NCI-H2227 treated with DMSO at 0.1 percent for 48 hours (cell line): ENCODE measurements at regions not wholly inside any gene's neighbourhood (a gene's known extent, or its start where the extent isn't known, plus 50 kb on each side); places are given as distances from the start of the nearest gene placed in this dataset.
"Not testable (repeated sequence)": the region's sequence is repeated elsewhere in the genome, so short reads cannot be mapped to it uniquely, and the experiment has no call there.

ENCODE experiments used
- DNase-seq: peaks from one replicate; lab custom pipeline; 2025; lab: John Stamatoyannopoulos, UW

DNA sequence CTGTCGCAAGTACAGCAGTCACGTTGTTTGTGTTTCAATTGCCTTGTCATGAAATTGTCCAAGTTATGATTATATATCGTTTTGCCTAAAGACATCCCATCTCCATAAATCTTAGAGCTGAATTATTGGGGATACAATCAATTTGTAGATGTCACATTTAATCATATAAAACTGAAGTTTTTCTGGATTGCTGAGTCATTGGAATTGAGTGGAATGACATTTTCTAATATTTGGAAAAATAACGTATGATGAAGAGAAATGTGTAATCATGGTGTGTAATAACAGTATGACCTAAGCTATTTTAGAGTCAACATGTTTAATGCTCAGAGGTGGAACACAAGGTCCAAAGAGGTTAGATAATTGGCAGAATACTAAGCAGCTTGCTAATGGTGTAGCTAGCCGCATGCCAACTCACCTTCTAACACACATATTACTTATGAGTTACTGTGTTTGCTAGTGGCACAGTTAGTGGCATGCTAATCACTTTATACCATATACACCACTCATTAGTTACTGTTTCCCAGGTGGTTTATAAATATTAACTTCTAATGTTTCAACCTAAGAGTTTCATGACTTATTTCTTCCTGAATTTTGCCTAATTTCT lies 473.1 kb upstream of the GRAMD2B start:
- no peak for DNase-seq

DNA sequence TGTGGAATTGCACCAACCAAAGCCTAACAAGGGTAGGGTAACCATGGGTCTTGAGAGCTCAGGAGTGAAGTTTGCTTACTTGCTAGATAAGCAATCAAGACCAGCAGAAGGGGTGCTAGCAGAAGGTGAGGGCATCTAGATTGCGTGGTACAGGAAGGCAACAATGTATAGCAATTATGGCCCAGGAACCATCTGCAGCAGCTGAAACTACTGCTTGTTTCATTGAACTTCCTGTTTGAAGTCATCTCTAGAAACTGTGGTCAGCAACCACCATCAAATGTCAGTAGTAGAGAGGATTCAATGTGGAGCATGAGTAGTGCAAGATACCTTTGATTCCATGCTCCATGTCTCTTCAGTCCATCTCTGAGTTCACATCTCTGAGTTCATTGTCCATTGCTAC lies 462.1 kb upstream of the GRAMD2B start:
- DNase-seq = no peak

DNA sequence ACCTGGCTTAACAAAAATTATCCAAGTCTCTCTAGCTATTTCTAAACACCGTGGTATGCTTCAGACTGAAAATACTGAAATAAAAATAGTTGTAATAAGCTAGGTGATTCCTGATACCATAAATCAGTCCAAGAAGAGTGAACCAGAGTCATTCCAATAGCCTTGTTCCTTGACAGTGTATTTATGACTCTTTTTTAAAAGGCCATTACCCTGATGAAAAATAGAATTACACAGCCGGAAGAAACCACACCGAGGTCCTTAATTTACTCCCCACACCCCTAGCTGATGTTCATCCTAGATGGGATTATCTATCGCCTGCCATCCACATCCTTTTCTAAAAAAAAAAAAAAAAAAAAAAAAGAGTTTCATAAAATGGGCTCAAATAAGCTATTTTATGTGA lies 457.6 kb upstream of the GRAMD2B start:
- no peak for DNase-seq

DNA sequence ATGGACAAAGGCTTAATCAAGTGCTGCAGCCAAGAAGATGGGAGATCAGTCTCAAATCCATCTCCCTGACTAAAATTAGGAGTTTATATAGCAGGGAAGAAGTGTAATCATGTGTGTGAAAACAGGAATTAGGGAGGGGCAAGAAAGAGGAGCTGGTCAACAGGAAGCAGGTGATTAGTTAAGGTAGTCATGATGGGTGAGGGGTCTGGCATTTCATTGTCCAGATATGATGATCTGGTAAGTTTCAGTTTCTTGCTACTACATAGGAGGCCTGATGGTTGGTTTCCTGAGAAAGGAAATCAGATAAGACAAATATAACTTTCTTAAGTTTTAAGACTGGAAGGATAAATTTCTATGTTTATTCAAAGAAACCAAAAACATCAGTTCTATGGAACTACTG lies 455.6 kb upstream of the GRAMD2B start:
- DNase-seq = no peak

DNA sequence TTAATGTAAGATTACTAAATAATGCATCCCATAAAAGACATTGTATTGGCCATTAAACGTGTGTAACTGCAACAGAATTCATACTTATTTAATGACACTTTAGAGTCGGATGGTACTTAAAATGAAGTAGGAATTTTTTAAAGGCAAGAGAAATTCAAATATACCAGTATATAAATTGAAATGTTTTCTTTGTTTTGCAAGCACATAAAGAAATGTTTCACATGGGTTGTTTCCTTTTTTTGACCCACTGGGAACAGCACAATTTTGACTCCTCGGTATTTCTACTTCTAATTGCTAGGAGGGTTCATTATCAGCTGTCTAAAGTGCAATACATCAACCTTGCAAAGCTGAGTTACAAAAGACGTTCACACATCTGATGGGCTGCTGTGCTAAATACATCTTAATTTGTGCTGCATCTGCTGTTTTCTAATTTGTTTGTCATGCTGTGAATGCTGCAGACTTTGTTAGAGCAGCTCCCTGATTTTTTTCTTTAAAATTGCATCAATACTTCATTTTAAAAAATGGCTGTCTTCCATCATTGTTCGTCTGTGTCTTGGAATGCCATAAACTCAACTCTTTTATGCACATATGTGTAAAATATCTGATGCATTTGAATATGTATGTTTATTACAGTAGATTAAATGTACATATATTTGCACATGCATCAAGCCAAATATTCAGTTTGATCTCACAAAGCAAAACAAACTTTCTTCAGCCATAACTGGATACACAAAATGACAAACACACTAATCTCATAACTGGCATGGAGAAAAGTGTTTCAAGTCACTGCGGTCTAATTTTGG lies 454.0 kb upstream of the GRAMD2B start:
- DNase-seq = no peak

DNA sequence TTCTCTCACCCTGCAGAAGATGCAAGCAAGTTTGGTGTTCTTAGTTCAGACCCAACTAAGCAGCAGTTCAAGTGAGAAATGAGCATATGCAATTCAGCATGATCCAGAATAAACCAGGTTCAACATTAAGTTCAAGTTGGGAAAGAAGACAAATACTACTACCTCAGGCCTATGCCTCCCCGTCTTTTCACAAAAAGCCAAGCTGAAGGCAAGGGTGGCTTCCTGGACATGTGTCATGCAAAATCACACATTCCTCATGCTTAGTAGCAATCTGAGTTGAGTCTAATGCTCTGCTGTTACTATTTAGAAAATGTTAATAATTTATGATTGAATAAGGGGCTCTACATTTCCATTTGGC lies 453.4 kb upstream of the GRAMD2B start:
- no peak for DNase-seq

DNA sequence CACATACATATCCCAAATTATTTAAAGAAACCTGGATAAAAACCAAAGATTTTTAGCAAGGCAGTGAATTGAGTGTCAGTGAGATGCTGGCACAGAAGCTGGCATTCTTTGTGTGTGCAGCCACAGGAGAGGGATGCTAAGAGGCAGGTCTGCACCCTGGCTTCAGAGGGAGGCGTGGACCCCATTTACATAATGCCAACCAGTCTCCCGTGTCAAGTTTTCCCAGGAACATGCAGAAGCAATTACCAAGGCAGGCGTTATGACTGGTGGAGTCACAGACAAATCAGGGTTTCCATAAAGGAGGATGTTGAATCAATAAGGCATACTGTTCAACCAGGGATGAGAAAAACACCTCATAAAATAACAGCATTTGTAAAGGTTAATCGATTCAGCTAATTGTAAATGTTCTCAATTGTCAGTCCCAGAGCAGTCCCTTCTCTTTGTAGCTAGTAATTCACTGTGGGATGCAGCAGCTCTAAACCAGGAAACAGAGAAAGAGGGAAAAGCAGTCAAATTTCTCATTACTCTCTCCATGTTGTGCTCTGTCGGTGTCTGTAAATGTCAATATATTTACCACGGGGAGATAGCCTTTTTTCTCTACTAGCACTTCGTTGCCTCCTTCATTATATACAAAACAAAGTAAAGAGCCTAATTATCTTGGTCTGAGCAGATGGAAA lies 452.4 kb upstream of the GRAMD2B start:
- peak; percentile 21 for DNase-seq

DNA sequence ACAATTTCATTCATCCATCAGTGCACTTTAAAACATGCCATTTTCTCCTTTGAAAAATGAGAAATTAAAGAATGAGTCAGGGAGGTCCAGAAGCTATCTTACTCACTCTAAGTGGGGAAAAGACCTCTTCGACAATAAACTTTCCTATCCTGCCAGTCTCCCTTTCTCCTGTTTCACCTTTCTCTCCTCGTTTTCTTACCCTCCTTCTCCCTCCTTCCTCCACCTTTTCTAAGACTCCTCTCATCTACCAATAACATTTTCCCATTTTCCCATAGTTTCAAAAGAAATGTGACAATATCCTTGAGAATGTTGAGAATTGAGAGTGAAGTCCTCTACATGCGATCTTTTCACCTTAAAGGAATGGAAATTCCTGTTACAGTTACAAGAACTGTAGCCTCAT lies 450.5 kb upstream of the GRAMD2B start:
- no peak for DNase-seq

DNA sequence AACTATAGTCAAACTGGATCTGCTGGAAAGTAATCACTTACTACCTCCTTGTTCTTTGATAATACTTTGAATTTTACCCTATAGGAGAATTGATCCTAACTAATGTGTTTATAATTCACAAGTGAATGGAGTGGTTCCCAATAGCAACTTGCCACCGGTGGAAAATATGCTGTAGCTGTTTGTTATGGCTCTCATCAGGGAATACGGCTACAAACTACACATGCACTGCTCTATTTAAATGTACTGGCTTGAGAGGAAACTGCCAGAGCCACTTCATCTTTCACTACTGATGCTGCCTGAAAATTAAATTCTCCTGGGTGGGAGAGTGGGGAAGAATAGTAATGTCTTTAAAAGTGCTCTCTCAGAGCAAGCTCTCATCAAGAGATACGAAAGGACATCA lies 448.5 kb upstream of the GRAMD2B start:
- DNase-seq = no peak

DNA sequence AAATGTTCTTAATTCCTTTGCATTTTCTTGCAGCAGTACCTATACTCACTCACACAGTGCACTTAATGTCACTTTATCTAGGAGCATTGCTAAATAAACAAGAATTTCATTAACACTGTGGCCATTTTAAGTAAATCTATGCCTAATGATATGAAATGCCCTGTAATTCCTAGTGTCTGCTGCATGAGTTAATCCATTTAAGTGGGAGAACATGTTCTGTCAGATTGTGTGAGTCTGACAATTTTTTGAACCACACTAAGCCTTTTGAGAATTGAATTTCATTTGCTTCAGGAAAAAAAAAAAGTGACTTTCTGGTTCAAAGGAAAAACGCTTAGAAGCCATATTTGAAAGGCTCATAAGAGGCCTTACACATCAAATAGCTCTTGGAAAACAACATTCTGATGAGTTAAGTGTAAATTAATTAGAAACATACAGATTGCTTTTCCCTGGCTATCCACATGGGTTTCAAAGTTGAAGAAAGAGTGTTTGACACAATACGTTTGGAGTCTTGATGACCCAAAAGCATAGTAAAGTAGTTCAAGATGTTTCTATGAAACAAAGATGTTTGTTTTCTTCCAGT lies 446.7 kb upstream of the GRAMD2B start:
- DNase-seq = no peak

DNA sequence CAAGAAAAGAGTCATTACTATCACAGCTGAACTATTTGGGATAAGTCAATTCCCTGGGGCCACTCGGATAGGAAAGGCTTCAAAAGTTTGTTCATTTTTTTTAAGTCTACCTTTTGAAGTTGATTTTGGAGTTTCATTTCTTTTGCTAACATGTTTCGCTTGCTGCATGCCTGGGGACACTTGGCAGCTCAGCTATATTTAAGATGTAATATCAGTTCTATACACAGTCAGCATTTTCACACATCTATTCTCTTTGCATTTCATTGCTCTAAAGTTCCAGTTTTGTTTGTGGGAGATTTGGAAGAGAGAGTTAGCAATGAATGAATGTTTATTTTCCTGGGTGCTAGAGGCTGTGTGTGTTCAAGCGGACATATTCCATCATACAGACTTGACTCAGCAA lies 445.2 kb upstream of the GRAMD2B start:
- DNase-seq = no peak

DNA sequence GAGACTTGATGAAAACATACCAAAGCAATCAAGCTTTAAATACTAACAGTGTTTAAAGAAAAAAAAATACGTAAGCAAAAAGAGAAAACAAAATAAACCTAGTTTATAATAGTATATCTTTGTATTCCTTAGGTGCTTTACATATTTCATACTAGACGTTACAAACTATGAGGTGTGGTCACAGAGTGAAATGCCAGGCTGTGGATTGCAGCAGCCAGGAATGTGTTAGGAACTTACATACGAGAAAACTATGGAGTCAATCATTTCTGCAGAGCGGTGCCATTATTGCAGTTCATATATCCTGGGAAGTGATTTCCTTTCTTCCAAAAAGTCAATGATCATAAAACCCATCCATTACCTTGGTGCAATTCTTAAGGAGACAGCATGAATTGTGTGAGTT lies 443.6 kb upstream of the GRAMD2B start:
- DNase-seq = no peak

DNA sequence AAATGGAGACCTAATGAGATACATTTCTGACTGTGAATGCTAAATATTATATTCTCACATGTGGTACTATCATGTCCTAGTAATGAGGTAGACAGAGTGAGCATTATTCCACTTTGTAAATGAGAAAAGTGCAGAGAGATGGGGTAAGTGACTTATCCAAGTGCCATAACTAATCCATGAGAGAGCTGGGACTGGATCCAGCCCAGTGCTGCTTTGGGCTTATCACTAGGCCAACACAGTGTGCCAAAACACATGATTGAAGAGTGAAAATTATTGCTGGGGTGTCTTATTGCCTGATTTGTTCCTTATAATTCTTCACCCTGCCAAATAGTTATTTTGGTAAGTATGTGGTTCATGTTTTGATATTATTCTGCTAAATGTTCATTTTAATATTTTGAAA lies 442.2 kb upstream of the GRAMD2B start:
- no peak for DNase-seq

DNA sequence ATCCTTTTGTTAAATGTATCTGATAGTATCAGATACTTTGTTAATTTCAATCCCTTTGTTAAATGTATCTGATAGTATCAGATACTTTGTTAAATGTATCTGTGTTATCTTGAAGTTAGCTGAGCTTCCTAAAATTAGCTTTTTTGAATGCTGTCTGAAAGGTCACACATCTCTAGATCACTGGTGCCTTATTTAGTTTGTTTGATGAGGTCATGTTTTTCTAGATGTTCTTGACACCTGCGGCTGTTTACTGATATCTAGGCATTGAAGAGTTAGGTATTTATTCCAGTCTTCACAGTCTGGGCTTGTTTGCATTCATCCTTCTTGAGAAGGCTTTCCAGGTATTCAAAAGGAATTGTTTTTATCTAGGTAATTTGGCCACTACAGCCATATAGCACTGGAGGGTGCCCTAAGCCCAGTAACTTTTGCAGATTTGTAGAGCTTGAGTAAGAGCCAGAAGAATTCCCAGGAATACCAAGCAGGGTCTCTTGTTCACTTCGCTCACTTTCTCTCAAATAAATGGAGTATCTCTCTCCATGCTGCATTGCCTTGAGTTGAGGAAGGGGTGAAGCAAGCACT lies 435.4 kb upstream of the GRAMD2B start:
- no peak for DNase-seq

DNA sequence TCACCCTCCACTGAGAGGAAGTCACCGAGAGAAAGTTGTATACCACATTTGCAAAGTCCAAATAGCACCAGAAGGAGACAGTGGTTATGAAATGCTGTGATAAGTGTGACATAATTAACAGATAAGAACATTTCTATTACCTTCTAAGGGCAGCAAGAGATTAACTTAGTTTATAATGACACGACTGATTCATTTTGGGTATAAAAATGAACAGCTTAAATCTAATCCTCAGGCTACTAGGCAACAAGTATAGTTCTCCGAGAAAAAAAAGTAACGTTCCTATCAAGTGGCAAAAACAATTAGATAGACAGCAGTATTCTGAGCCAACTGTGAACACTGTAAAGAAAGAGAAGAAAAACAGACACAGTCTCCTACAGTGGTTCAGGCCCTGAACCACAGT lies 431.2 kb upstream of the GRAMD2B start:
- DNase-seq = no peak

DNA sequence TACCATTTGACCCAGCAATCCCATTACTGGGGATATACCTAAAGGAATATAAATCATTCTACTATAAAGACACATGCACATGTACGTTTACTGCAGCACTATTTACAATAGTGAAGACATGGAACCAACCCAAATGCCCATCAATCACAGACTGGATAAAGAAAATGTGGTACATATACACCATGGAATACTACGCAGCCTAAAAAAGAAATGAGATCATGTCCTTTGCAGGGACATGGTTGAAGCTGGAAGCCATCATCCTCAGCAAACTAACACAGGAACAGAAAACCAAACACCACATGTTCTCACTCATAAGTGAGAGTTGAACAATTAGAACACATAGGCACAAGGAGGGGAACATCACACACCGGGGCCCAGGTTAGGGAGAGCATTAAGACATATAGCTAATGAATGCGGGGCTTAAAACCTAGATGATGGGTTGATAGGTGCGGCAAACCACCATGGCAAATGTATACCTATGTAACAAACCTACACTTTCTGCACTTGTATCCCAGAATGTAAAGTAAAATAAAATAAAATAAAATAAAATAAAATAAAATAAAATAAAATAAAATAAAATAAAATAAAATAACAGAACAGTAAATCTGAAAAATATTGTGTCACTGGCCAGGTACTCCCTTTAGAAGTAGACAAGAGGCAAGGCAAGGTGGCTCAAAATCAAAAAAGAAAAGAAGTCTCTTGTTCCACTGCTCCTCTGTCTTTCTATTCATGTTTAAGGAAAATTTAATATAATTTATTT lies 423.8 kb upstream of the GRAMD2B start:
- not testable (repeated sequence) for DNase-seq

DNA sequence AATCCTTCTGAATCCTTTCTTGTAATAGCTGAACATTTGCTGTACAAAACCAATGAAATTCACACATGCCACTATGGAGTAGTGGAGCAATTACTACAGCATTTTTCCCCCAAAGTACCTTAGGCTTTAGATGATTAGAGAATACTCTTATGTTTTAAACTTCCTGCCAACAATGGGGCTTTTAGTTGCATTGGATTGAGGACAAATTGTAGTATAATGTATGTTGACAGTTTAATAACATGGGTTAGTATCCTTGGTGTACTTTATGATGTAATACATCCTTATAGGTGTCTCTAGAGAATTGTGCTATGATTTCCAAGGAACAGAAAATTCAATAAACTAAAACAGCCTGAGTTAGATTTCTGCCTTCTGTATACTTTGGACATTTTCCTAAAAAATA lies 422.7 kb upstream of the GRAMD2B start:
- peak; percentile 29 for DNase-seq

DNA sequence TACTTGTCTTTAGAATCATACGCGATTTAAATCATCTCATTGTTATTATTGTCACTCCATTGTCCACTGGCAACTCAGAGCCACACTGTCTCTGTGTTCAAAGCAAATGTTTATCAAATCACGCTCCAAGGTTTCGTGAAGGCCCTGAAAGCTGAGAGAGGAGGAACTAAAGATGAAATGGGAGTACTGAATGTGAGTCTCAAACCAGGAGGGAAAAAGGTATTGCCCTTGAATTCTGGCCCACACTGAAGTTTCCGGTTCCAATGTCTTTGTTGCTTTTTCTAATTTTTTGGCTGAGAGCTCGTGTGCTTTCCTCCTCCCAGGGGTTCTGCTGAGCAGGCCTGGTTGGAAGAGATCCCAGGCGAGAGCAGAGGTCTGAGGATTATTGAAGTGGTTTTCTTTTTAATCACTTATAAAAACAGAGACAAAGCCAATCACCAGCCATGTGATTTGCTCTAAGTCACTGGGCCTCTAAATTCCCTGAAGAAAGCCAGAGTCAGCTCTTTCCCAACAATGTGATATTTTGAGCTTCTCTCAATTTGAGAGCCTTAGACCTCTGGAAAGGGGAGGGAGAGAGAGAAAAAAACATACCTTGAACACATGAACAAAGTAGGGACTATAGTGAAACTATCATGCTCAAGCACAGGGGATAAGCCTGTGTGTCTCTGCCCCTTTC lies 420.8 kb upstream of the GRAMD2B start:
- DNase-seq = no peak

DNA sequence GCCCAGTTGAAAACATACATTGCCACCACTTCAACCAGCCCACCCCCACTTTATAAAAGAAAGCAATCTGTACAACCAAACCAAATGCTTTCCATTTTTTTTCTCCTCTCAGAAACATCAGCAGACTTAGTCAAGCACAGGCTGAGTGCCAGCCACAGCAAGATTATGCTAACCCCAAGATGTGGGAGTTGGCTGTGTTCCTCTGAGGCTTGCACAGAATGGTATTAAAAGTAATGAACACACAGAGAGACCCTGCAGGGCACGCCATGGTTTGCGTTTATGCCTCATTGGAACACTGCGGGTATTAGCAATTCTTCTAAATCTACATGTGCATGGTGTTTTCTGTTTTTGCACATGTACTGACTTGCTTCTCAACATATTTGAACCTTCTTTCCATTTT lies 419.9 kb upstream of the GRAMD2B start:
- DNase-seq = no peak

DNA sequence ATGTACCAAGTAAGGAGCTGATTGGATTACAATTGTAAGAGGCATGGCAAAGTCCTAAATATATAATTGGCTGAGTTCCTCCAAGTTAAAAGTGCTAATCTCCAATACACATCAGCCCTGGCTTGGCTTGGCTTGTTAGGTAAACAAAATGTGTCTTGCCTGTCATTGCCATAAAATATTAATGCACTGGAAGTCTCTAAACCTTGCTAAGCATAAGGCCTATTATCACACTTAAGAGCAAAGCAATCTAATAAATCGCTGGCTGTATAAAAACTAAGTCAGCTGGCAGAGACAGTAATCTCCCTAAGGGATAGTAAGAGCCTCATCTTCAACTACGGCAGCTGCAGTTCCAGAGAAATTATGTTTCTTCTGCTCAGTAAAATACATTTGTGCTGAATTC lies 418.6 kb upstream of the GRAMD2B start:
- no peak for DNase-seq

DNA sequence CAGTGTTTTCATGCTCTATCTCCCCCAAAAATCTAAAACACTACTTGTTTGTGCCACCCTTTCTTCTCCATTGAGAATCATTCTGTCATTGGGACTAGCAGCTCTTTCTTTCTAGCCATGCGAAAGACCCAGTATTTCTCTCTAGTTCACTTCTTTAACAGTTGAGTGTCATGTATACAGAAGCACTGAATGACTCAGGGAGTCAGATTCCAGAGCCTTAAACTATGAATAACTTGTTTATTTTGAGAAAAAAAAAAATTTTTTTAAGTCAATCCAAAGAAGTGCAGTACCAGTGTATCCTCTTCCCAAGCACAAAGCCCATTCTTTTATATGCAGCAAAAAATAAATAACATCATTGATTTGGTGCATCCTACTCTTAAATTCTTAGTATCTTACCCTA lies 415.4 kb upstream of the GRAMD2B start:
- no peak for DNase-seq
